NCI-H82 treated with DMSO at 0.1 percent for 48 hours (cell line): ENCODE measurements at regions not wholly inside any gene's neighbourhood (a gene's known extent, or its start where the extent isn't known, plus 50 kb on each side); places are given as distances from the start of the nearest gene placed in this dataset.
"Not testable (repeated sequence)": the region's sequence is repeated elsewhere in the genome, so short reads cannot be mapped to it uniquely, and the experiment has no call there.

Source experiments
- DNase-seq: peaks from one replicate; lab custom pipeline; 2025; ENCODE audit not compliant: unreplicated experiment; lab: John Stamatoyannopoulos, UW

DNA sequence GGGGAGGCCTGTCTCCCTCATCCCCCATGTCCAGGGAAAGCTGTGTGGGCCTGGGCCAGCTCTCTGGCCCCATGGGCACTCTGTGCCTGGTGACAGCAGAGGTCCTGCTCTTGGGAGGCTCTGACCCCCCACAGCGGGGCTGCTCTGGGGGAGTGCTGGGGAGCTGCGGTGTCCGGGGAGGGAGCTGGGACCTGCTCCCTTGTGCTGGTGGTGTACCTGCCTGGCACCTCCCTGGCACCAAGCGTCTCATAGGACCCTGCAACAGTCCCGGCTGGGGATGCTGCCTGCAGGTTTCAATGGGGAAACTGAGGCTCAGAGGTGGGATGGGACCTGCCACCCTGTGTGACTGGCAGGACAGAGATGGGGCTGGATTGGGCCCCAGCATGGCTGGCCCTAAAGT, 111.3 kb downstream of the KIF26A start:
- DNase-seq, result no peak

DNA sequence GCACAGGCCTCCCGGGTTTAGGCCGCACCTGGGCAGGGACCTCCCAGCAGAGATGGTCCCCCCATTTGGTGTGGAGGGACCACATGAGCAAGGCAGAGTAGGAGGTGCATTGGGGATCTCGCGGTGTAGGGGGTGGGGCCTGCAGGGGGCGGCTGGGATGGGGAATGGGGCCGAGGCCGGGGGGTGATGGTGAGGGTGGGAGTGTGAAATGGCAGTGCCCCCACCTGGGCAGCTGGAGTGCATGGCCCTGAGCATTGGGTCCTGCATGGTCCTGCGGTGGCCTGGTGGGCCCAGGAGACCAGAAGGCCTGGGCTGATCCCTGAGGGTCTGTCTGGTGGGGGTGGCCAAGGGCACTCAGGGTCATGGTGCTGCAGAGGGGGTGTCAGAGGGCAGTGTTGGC, 111.8 kb downstream of the KIF26A start:
- no peak for DNase-seq

DNA sequence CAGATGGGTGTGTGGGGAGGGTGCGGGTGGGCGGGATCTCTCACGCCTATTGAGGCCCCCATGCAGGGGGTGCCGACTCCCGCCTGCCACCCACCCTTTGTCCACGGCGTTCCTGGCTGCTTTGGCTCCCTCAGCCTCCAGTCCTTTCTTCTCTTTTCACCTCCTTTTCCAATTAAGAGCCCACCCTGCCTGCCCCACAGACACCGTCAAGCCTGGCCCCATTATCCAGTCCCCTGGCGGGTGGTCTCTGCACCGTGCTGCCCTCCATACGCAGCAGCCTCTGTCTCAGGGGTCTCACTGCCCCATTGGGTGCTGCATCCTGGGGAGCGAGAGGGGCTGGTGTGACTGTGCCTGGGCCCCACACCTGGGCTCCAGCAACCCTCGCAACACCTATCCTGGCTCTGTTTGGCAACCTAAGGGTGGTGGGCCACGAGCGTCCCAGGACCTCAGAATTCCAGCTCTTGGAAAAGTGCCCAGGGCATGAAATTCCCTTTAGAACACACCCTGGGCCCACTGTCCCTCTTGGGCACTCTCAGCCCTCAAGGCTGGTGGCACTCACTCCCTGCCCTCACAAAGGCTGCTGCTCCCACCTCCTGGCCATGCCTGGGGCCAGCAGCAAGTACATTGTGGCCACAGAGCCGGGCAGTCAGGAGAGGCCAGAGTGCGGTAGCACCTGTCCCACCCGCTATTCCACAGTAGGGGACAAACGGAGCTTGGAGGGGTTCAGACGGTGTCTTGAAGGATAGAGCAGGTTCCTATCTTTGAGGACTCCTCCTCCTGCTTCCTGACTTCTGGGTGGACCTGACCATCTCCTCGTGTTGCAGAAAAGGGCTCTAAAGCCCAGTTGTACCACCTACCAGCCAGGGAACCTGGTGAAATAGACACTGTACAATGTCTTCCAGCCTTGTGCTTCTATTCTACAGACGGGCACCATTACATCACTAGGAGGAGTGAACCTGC, 114.1 kb downstream of the KIF26A start:
- DNase-seq, result no peak

DNA sequence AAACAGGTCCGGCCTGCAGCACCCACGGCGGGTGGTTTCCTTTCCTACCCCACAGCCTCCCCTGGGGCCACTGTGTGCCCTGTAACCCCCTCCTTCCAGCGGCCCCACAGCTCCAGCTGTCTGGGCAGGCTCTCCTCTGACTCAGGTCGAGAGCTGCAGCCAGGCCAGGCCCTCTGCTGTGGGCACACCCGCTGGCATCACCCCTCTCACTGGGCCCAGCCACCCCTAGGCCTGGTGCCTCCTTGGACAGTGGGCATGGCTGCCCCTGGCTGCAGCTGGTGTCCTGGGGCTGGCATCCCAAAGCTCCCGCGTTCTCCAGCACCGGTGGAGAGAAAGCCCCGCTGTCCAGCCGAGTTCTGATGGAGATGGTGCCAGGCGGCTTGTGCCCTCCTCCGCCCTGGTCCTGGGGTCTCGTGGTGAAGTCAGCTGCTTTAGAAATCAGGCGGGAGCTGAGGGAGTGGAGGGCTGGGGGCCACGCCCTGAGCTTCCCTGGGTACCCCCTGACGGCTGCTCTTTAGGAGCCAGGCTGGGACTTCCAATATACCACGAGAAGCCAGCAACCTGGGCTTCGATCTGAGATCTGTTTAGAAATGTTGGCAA, 114.9 kb downstream of the KIF26A start:
- no peak for DNase-seq

DNA sequence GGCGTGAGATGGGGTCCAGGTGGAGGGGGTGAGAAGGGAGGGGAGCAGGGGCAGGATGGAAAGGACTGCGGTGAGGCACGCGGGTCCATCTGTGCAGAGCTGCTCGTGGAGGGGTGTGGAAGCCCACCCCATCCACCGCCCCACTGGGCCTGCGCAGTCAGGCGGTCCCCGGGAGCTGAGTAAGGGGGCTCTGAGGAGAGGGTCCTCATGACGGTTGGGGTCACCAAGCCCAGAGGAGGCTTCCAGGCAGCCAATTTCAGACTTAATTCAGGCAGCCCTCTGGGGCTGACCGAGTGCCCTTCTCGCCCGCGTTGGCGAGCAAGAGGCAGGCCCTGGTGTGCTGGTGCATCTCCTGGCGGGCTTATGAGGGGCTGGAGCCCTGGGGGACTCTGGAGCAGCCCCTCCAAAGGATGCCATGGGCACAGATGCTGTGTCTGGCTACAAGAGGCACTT, 115.5 kb downstream of the KIF26A start:
- no peak for DNase-seq

DNA sequence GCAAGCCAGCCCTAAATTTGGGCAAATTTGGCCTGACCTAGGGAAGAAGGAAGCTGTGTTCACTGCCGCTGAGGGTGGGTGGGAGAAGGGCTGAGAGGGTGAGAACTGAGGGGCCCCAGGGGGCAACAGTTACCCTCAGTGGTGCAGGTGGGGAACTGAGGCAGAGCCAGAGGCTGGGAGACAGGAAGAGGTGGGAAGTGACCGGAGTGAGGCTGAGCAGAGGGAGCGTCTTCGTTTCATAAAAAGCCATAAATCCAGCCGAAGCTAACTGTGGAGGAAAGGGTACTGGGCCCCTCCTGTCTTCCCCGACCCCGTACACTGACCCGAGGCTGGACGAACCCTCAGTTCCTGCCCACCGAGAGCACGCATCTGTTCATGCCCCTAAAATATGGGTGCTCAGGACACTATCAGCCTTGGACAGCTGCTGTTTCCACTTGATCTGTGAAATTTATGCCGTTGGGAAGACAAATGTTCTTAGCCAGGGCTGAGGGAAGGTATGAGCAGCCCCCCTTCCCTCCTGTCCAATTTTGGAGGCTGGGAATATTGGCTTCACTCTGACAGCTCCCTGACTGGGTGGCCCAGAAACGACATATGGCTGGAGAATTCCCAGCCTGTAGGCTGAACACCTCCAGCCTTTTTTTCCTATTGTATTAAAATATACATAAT, 116.5 kb downstream of the KIF26A start:
- DNase-seq, result no peak

DNA sequence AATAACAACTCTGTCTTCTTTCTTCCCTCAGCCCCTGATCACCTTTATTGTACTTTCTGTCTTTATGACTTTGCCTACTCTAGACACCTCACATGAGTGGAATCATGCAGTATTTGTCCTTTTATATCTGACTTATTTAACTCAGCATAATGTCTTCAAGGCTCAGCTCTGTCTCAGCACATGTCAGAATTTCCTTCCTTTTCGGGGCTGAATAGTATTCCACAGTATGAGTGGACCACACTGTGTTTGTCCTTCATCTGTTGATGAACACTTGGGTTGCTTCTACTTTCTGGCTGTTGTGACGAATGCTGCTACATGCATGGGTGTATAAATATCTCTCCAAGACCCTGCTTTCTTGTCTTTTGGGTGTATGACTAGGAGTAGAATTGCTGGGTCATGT, 117.6 kb downstream of the KIF26A start:
- no peak for DNase-seq

DNA sequence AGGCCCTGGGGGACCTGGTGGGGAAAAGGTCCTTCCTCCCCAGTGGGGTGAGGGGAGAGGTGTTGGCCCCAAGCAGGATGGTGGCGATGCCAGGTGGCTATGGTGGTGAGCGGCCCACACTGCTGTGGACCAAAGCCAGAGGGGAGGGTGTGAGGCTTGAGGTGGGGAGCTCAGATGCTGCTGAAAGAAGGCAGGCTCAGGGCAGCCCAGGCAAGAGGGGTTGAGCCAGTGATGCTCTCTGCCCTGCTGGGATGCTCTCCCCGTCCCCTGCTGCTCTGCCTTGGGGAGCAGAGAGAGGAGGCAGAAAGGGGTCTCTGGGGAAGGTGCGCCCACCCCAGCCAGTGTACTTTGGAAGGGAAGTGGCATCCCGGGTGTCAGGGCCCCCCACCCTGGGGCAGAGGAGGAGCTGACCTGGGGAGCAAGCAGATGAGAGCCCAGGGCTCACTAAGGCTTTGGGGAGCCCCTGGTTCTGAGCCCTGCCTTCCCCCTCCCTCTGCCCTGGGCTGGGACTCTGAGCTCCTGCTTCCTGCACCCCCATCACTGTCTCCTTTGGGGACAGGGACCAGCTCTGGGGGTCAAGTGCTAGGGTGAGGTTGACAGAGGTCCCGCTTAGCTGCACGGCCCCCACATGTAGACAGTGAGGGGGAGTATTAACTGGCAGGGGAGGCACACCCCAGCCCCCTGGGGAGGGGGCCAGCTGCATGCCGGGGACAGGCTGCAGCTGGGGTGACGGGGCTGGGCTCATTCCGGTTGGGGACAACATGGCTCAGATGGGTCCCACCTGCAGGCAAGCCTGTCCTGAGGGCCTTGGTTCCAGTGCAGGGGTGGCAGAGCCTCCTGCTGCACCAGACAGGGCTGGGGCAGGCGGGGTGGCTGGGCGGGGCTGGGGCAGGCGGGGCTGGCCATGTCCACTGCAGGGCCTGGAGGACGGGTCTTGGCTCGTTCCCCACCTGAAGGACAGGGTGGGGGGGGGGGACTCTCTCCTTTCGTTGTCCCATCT, 124.4 kb downstream of the KIF26A start:
- no peak for DNase-seq

DNA sequence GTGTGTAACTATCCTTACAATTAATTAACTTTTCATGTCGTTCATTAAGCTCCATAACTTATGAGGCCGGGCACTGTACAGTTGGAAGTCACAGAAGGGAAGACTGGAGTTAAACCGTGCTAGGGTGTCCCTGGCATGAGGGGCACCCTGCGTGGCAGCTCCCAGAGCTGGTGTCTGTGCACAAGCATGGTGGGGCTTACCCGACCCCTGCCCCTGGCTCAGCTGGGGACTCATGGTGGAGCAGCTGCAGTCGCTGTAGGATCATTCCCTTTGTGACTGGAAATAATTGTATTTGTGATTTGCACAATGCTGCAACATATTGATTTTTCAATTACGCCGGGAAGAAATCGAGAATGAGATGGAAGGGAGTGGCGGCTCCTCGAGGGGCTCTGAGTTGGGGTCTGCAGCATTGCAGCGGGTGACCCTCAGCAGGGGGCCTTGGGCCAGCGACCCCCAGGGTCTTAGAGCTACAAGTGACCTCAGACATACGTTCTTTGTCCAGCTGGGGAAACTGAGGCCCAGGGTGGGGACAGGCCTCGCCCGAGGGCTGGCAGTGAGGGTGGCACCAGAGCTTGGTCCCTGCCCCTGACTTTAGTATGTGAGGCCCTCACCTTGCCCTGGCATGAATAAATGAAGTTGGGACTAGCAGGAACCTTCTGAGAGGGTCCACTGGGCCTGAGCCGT, 125.4 kb downstream of the KIF26A start:
- no peak for DNase-seq

DNA sequence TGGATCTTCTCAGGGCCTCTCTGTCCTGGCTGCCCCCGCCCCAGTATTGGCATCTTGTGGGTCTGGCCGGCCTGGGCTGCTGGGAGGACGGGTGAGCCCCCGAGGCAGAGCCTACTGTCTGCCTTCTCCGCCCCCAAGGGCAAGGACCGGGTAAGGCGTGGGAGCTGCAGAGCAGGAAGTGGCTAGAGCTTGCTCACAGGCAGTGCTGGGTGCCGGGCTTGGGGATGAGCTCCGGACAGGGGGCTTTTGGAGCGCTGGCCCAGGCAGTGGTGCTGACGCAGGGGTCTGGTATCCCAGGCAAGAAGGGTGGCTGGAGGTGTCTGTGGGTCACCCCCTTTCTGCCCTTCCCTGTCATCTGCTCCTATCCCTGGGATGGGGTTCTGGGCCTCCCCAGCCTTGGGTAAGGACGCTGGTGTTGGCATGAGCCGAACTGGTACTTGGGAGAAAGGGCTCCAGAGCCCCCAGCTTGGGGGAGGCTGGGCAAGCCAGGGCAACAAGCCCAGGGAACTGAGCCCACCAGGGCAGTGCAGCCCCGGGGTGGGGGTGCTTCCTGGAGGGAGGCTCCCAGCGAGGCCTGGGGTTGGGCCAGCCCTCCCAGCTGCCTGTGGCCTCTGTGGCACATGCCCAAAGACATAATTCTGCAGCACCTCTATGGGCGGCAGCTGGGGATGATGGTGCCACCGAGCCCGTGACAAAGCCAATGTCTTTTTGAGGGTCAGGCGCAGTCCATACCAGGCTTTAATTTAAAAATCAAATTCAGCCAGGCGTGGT, 126.3 kb downstream of the KIF26A start:
- DNase-seq, result no peak

DNA sequence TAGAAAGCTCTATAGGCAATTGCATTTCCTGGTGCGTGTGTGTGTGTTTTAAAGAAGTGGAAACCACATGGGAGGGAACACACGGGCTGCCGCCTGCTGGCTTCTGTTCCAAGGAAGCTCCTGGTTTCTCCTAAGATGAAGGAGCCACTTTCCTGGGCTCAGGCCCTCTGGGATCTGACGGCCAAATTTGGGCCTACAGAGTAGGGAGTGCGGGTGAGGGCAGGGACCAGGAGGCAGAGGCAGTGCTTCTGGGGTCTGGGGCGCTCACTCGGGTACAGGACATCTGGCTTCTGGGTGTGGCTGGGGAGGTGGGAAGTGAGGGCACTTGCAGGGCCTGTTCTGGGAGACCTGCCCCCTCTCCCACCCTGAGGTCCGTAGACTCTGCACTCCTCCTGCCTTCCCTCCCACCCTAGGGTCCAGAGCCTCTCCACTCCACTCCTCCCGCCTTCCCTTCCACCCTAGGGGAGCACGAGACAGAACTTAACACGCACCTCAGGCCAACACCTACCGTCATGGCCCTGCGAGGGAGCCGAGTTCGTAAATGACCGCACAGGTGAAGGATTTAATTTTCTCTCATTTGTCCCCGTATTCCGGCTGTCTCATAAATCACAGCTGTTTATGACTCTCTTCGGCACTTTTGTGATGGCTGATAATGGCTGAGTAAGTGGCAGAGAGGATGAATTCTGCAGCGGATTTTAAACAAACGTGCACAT, 127.7 kb downstream of the KIF26A start:
- no peak for DNase-seq

DNA sequence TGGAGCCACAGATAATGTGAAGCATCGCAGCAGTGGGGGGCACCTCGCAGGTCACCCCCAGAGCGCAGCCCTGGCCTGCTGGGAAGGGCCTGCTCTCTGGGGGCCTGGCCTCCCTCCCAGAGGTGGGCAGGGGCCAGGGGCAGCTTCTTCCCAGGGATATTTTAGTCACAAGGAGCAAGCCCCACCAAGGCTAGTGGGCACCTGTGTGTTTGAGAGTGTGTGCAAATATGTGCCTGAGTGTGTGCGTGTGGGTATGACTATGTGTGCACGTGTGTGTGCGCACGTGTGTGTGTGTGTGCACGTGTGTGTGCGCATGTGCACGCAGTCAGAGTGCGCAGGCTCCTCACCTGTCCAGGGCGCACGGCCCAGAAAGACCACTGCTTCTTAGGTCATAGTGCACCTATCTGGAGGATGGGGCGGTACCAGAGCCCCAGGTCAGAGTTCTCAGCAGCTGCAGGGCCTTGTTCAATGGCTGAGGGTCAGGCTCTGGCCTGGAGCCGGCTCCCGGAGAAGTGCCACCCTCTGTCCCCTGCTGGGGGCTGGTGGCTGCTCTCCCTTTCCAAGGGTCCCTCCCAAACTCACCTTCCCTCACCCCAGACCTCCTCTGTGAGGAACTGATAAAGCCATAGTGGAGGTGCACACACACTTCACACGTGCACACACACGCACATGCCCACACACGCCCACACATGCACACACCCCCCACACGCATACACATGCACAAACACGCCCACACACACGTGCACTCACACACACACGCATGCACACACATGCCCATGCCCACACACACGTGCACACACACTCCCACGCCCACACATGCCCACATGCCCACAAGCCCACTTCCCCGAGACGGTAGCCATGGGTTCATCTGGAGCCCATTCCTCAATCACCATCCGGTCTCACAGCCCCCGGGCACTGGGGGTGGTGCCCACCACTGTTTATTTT, 128.5 kb downstream of the KIF26A start:
- DNase-seq, result no peak

DNA sequence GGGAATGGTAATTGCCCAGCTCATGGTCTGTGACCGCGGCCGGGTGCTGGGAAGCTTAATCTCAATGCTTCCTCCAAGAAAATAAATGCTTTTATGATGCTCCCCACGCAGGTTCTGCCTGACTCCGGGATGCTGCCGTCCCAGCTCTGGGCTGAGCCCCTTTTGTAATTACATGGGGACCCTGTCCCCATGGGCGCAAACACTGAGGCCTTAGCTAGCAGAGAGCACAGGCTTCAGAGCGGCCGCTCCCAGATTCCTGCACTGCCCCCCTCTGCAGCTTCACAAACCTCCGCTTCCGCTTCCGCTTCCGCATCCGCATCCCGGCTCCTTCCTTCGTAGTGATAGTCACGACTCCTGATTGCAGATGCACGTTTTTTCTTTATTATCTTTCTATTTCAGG, 129.5 kb downstream of the KIF26A start:
- DNase-seq, result no peak

DNA sequence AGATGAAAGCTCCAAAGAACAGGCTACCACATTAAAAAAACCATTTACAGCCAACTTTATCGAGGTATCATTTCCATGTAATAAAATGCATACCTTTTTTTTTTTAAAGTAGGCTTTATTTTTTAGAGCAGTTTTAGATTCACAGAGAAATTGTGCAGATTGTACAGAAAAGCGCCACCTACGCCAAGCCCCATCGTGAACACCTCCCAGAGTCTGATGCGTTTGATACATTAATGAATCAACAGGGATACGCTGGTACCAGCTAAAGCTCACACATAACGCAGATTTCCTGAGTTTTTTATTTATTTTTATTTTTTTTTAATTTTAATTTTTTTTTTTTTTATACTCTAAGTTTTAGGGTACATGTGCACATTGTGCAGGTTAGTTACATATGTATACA, 129.9 kb downstream of the KIF26A start:
- no peak for DNase-seq

DNA sequence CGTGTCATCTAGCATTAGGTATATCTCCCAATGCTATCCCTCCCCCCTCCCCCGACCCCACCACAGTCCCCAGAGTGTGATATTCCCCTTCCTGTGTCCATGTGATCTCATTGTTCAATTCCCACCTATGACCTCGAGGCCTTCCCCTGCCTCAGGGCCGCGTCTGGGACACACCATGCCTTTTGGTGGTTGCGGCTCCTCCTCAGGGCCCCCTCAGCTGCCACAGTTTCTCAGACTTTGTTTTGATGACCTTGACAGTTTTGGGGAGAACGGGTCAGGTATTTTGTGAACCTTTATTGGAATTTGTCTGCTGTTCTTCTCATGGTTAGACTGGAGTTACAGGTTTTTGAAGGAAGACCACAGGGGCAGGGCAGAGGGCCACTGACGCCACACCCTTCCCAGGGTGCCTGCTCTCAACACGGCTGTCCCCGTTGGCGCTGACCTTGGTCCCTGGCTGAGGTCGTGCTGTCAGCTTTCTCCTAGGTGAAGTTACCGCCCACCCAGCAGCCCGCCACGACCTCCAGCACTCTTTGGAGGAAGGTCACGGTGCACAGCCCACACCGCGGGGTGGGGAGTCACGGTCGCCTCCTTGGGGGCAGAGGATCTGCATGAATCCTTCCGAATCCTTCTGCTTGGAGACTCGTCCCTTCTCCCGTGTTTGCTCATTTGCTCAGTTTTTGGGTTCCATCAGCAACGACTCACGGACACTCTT, 130.5 kb downstream of the KIF26A start:
- DNase-seq, result no peak

DNA sequence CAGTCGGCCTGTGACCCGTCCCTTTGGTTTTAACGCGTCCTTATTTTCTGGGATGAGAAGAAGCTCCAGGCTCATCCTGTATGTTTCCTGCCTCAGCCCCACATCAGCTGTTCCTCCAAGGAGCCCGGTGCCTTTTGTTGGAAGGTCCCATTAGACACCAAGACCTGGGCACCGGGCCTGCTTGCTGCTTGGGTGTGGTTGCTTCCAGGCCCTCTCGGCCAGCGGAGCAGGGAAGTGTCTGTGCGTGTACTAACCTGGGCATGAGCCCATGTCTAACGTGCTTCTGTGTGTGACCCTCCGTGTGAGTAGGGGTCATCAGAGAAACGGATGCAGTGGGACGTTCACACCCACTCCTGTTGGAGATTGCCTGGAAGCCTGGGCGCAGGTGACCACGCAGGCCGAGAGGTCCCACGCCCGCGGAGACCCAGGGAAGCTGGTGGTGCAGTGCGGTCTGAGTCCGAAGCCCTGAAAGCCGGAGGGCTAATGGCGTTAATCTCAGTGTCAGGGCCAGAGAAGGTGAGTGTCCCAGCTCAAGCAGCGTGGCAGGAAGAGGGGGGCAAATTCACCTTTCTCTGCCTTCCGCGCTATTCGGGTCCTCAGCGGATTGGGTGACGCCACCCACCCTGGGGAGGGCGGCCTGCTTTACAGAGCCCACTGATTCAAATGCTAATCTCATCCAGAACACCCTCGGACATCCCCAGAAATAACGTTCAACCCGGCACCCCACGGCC, 131.3 kb downstream of the KIF26A start:
- DNase-seq, result not testable (repeated sequence)
